OCI-LY7 (cell line): ENCODE measurements at regions not wholly inside any gene's neighbourhood (a gene's known extent, or its start where the extent isn't known, plus 50 kb on each side); places are given as distances from the start of the nearest gene placed in this dataset.

Source experiments
- EZH2phosphoT487 ChIP-seq: fragments of 200-600 bp; sonication (generic); IDR thresholded peaks from 2 replicates; pipeline ENCODE4 v1.6.1; 2018; ENCODE audit warnings: low read depth, borderline replicate concordance, mild to moderate bottlenecking, mixed run types, antibody characterized with exemption, low read length, moderate library complexity, mixed read lengths
- TF ChIP-seq, protein P1 (sequence below): fragments of 200-600 bp; sonication (generic); conservative IDR thresholded peaks from 2 replicates; pipeline ENCODE4 v1.5.1; 2014; ENCODE audit warnings: mild to moderate bottlenecking, antibody characterized with exemption, low read length, moderate library complexity, mixed read lengths

DNA sequence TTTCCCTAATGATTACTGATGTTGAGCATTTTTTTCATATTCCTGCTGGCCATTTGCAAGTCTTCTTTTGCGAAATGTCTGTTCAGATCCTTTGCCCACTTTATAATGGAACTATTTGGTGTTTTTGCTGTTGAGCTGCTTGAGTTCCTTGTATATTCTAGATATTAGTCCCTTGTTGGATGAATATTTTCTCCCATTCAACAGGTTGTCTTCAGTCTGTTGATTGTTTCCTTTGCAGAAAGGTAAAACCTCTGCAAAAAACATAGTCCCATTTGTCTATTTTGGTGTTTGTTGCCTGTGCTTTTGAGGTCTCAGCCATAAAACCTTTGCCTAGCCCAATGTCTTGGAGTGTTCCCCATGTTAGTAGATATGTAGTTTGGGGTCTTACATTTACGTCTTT, 78.0 kb upstream of the GUCA2B start:
- TF ChIP-seq, protein P1, sequence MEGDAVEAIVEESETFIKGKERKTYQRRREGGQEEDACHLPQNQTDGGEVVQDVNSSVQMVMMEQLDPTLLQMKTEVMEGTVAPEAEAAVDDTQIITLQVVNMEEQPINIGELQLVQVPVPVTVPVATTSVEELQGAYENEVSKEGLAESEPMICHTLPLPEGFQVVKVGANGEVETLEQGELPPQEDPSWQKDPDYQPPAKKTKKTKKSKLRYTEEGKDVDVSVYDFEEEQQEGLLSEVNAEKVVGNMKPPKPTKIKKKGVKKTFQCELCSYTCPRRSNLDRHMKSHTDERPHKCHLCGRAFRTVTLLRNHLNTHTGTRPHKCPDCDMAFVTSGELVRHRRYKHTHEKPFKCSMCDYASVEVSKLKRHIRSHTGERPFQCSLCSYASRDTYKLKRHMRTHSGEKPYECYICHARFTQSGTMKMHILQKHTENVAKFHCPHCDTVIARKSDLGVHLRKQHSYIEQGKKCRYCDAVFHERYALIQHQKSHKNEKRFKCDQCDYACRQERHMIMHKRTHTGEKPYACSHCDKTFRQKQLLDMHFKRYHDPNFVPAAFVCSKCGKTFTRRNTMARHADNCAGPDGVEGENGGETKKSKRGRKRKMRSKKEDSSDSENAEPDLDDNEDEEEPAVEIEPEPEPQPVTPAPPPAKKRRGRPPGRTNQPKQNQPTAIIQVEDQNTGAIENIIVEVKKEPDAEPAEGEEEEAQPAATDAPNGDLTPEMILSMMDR, result no peak
- TF ChIP-seq EZH2phosphoT487, result no peak
